Testis (tissue), 2 donors: ENCODE measurements at regions not wholly inside any gene's neighbourhood (a gene's known extent, or its start where the extent isn't known, plus 50 kb on each side); places are given as distances from the start of the nearest gene placed in this dataset.

Source experiments
- POLR2A ChIP-seq: fragments of 450-650 bp; IDR thresholded peaks from one replicate; pipeline ENCODE4 v1.6.1; 2017; ENCODE audit warnings: antibody characterized with exemption, mild to moderate bottlenecking, moderate library complexity
- TF ChIP-seq, protein P1 (sequence below), 3 experiments: fragments of 450-650 bp in 2 of 3; fragments of 200-600 bp in 1 of 3; sonication (generic) in 1 of 3; IDR thresholded peaks; one replicate each; pipeline ENCODE4 v1.5.1; 2016 to 2019; ENCODE audit warnings: antibody characterized with exemption in 3 of 3, mild to moderate bottlenecking in 2 of 3, moderate library complexity in 1 of 3

DNA sequence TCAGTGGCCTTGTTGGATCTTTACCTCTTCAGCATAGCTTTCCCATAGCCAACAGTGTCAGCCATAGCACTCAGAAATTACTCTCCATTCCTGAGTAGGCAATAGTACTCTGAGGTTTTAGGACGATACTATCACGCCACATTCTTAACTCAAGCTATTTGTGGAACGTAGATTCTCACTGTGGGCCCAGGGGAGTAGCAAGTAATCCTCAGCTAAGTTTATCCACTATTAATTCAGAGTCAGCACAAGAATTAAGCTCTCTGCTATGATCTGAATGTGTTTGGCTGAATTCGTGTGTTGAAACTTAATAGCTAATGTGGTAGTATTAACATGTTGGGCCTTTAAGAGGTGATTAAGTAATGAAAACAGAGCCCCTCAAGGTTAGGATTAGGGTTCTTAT, 858.8 kb upstream of the NUDT12 start:
- TF ChIP-seq, protein P1, sequence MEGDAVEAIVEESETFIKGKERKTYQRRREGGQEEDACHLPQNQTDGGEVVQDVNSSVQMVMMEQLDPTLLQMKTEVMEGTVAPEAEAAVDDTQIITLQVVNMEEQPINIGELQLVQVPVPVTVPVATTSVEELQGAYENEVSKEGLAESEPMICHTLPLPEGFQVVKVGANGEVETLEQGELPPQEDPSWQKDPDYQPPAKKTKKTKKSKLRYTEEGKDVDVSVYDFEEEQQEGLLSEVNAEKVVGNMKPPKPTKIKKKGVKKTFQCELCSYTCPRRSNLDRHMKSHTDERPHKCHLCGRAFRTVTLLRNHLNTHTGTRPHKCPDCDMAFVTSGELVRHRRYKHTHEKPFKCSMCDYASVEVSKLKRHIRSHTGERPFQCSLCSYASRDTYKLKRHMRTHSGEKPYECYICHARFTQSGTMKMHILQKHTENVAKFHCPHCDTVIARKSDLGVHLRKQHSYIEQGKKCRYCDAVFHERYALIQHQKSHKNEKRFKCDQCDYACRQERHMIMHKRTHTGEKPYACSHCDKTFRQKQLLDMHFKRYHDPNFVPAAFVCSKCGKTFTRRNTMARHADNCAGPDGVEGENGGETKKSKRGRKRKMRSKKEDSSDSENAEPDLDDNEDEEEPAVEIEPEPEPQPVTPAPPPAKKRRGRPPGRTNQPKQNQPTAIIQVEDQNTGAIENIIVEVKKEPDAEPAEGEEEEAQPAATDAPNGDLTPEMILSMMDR (IDR thresholded peaks at IDR 0.05) = no peak
- TF ChIP-seq POLR2A = no peak
